Smooth muscle cell (in vitro differentiated cells): ENCODE measurements at regions not wholly inside any gene's neighbourhood (a gene's known extent, or its start where the extent isn't known, plus 50 kb on each side); places are given as distances from the start of the nearest gene placed in this dataset.

Experiments used
- DNase-seq: peaks from one replicate; lab custom pipeline; 2025; ENCODE audit not compliant: unreplicated experiment; lab: John Stamatoyannopoulos, UW
- H2AFZ ChIP-seq: fragments of 200-600 bp; sonication (generic); 2 replicates; pipeline ENCODE4 v1.6.0; 2016; ENCODE audit warnings: antibody characterized with exemption, low read depth, mild to moderate bottlenecking
- H3F3A ChIP-seq: fragments of 200-600 bp; sonication (generic); 2 replicates; pipeline ENCODE4 v1.6.0; 2017; ENCODE audit warnings: antibody characterized with exemption, low read depth
- H3K27ac ChIP-seq: fragments of 200-600 bp; sonication (generic); 2 replicates; pipeline ENCODE4 v1.5.1; 2016; ENCODE audit warnings: low read depth, mild to moderate bottlenecking
- H3K27me3 ChIP-seq: fragments of 200-600 bp; sonication (generic); 2 replicates; pipeline ENCODE4 v1.6.1; 2016; ENCODE audit warnings: low read depth, mild to moderate bottlenecking
- H3K36me3 ChIP-seq: fragments of 200-600 bp; sonication (generic); 2 replicates; pipeline ENCODE4 v1.5.1; 2016; ENCODE audit warnings: low read depth
- H3K4me1 ChIP-seq: fragments of 200-600 bp; sonication (generic); 2 replicates; pipeline ENCODE4 v1.5.1; 2016; ENCODE audit warnings: low read depth
- H3K4me2 ChIP-seq: fragments of 200-600 bp; sonication (generic); 2 replicates; pipeline ENCODE4 v1.6.0; 2016; ENCODE audit warnings: mild to moderate bottlenecking
- H3K4me3 ChIP-seq: fragments of 200-600 bp; sonication (generic); 2 replicates; pipeline ENCODE4 v1.5.1; 2016; ENCODE audit warnings: mild to moderate bottlenecking
- H3K79me2 ChIP-seq: fragments of 200-600 bp; sonication (generic); 2 replicates; pipeline ENCODE4 v1.6.0; 2016; ENCODE audit warnings: low read depth, mild to moderate bottlenecking
- H3K9ac ChIP-seq: fragments of 200-600 bp; sonication (generic); 2 replicates; pipeline ENCODE4 v1.6.0; 2016; ENCODE audit warnings: low read depth
- H3K9me3 ChIP-seq: fragments of 200-600 bp; sonication (generic); replicated peaks from 2 replicates; pipeline ENCODE4 v1.5.1; 2016; ENCODE audit warnings: low read depth
- H4K20me1 ChIP-seq: fragments of 200-600 bp; sonication (generic); 2 replicates; pipeline ENCODE4 v1.6.0; 2016; ENCODE audit warnings: low read depth
- WGBS: methylation state at CpG from one replicate; pipeline ENCODE4 v1.1.7; 2016; ENCODE audit warnings: low lambda C conversion rate; 5-methylcytosine and 5-hydroxymethylcytosine counted together
- TF ChIP-seq, protein P1 (sequence below): fragments of 200-600 bp; sonication (generic); IDR thresholded peaks from 2 replicates; pipeline ENCODE4 v1.5.1; 2017; ENCODE audit warnings: borderline replicate concordance, mild to moderate bottlenecking, antibody characterized with exemption; ENCODE audit not compliant: insufficient read depth, poor library complexity, severe bottlenecking

DNA sequence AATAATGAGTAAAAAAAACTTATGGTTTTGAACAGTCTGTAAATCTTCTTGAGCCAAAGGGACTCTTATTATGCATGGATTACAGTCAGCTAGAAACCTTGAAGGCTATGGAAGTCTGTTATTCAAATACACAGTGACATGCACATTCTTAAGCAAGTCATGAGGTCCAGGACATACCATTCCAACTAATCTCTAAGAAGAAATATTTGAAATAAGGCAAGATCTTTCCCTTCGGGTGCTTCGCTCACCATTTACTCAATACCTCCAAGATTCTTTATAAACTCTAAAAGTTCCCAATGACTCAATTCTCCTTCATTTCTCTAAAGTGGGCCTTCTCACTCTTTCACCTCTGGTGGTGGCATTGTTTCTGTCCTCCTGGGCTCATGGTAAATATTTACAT lies 811.0 kb downstream of the NR2F1-AS1 start:
- Histone ChIP-seq H3K4me3 (no peak overlapping the region), H3K36me3 (no peaks in the 10 kb centered on the region), H3K27me3 (no peaks in the 10 kb centered on the region), H3K79me2 (no peaks in the 10 kb centered on the region), H3F3A (no peaks in the 10 kb centered on the region), H3K4me1 (no peaks in the 10 kb centered on the region), H4K20me1 (no peaks in the 10 kb centered on the region), H3K27ac (no peak overlapping the region), H3K9me3 (no peaks in the 10 kb centered on the region), H3K9ac (no peak overlapping the region), H3K4me2 (no peak overlapping the region), H2AFZ (no peak overlapping the region)
- 93% methylated on average over 2 of the region's 2 CpGs for WGBS
- no peak for DNase-seq
- TF ChIP-seq, protein P1, sequence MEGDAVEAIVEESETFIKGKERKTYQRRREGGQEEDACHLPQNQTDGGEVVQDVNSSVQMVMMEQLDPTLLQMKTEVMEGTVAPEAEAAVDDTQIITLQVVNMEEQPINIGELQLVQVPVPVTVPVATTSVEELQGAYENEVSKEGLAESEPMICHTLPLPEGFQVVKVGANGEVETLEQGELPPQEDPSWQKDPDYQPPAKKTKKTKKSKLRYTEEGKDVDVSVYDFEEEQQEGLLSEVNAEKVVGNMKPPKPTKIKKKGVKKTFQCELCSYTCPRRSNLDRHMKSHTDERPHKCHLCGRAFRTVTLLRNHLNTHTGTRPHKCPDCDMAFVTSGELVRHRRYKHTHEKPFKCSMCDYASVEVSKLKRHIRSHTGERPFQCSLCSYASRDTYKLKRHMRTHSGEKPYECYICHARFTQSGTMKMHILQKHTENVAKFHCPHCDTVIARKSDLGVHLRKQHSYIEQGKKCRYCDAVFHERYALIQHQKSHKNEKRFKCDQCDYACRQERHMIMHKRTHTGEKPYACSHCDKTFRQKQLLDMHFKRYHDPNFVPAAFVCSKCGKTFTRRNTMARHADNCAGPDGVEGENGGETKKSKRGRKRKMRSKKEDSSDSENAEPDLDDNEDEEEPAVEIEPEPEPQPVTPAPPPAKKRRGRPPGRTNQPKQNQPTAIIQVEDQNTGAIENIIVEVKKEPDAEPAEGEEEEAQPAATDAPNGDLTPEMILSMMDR, result no peak

DNA sequence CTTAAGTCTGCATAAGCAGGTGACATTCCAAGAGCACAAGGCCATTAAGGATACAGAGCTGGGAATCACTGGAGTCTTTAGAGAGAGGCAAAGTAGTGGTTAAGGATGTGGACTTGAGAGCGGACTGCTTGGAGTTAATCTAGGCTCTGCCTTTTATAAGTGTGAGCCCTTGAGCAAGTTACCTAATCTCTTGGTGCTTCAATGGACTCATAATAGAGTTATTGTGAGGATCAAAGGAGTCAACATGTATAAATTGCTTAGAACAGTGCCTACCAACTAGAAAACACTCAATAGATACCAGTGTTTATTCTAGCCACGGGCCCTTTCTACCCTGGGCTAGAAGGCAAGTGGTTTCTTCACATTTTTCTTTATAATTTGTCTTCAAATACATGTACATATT lies 819.4 kb downstream of the NR2F1-AS1 start:
- Histone ChIP-seq H3K4me1 (no peaks in the 10 kb centered on the region), H3K4me3 (no peak overlapping the region), H3F3A (no peaks in the 10 kb centered on the region), H3K9ac (no peak overlapping the region), H3K9me3 (no peaks in the 10 kb centered on the region), H4K20me1 (no peaks in the 10 kb centered on the region), H3K4me2 (no peak overlapping the region), H3K79me2 (no peaks in the 10 kb centered on the region), H3K36me3 (no peaks in the 10 kb centered on the region), H3K27ac (no peak overlapping the region), H3K27me3 (no peaks in the 10 kb centered on the region), H2AFZ (no peak overlapping the region)
- TF ChIP-seq, protein P1, result no peak
- WGBS, result 80% methylated on average over 2 of the region's 2 CpGs
- DNase-seq, result no peak

DNA sequence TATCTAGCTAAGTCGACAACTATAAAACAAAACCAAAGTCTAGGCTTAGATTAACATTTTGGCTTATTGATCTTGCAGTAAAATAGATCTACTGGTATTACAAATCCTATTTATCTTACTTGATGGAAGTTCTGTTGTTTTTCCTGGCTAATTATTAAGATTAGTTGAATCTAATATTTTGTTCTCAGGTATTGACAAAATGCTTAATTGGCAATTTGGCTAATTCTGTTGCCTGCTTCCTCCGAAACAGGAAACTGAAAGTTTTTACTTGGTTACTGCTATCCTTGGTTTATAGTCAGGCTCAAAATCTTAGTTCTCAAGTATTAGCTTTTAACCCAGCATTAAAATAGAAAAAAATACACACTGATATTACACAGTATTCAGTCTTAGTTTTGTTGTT lies 820.5 kb downstream of the NR2F1-AS1 start:
- H3K36me3 ChIP-seq, result no peaks in the 10 kb centered on the region
- no peak overlapping the region for H3K27ac ChIP-seq
- no peak overlapping the region for H3K4me3 ChIP-seq
- no peaks in the 10 kb centered on the region for H3K9me3 ChIP-seq
- H3F3A ChIP-seq, result no peaks in the 10 kb centered on the region
- no peaks in the 10 kb centered on the region for H4K20me1 ChIP-seq
- H3K79me2 ChIP-seq, result no peaks in the 10 kb centered on the region
- no peak overlapping the region for H2AFZ ChIP-seq
- WGBS, result 94% methylated on average over 2 of the region's 2 CpGs
- TF ChIP-seq, protein P1, result no peak
- no peak overlapping the region for H3K4me2 ChIP-seq
- no peaks in the 10 kb centered on the region for H3K27me3 ChIP-seq
- no peaks in the 10 kb centered on the region for H3K4me1 ChIP-seq
- no peak for DNase-seq
- H3K9ac ChIP-seq, result no peak overlapping the region

DNA sequence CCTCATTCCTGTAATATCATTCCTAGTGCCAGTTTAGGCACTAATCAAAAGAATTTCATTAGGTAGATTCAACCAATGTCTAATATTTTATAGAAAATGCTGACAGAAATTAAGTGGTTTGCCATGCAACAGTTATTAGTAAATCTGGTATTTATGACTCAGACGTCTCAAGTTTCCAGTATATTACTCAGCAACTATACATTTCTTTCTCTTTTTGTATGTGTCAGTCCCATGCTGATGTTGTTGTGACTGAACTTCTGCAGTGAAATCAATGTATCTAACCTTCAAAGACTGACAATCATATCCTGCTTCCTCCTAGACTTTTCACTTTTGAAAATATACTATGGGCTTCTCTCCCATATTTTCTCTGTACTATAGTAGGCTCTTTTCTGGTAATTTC lies 822.5 kb downstream of the NR2F1-AS1 start:
- Histone ChIP-seq H3K9me3 (no peaks in the 10 kb centered on the region), H3K4me3 (no peak overlapping the region)
- DNase-seq, result no peak

More for the DNA sequence above, 822.5 kb downstream of the NR2F1-AS1 start:
- Histone ChIP-seq H3K36me3 (no peaks in the 10 kb centered on the region), H4K20me1 (no peaks in the 10 kb centered on the region), H3K27me3 (no peaks in the 10 kb centered on the region), H2AFZ (peak overlapping the region; percentile 51), H3K9ac (no peak overlapping the region), H3K27ac (peak overlapping the region; percentile 35), H3K4me1 (no peaks in the 10 kb centered on the region), H3F3A (no peaks in the 10 kb centered on the region), H3K79me2 (no peaks in the 10 kb centered on the region), H3K4me2 (peak overlapping the region; percentile 47)
- TF ChIP-seq, protein P1, result no peak
- 42% methylated on average over 1 of the region's 1 CpG for WGBS
